Karpas-422 (cell line): ENCODE measurements at regions not wholly inside any gene's neighbourhood (a gene's known extent, or its start where the extent isn't known, plus 50 kb on each side); places are given as distances from the start of the nearest gene placed in this dataset.

Experiments used
- DNase-seq: peaks from one replicate; pipeline ENCODE4 v3.0.0-alpha.2; 2015
- H2AFZ ChIP-seq: fragments of 200-600 bp; sonication (generic); 2 replicates; pipeline ENCODE4 v1.6.1; 2014; ENCODE audit warnings: antibody characterized with exemption, low read length, mixed read lengths
- H3K27ac ChIP-seq: fragments of 200-600 bp; sonication (generic); 2 replicates; pipeline ENCODE4 v1.5.1; 2014; ENCODE audit warnings: mild to moderate bottlenecking, low read length, moderate library complexity
- H3K27me3 ChIP-seq: fragments of 200-600 bp; sonication (generic); 2 replicates; pipeline ENCODE4 v1.6.1; 2014; ENCODE audit warnings: low read length, mixed read lengths
- H3K36me3 ChIP-seq: fragments of 200-600 bp; sonication (generic); 2 replicates; pipeline ENCODE4 v1.6.1; 2014; ENCODE audit warnings: low read length, mixed read lengths; ENCODE audit not compliant: insufficient read depth
- H3K4me1 ChIP-seq: fragments of 200-600 bp; sonication (generic); 2 replicates; pipeline ENCODE4 v1.6.1; 2014; ENCODE audit warnings: mild to moderate bottlenecking, low read length, mixed read lengths
- H3K4me2 ChIP-seq: fragments of 200-600 bp; sonication (generic); 2 replicates; pipeline ENCODE4 v1.6.1; 2014; ENCODE audit warnings: low read length, low read depth, mild to moderate bottlenecking; ENCODE audit not compliant: poor library complexity, severe bottlenecking
- H3K4me3 ChIP-seq: fragments of 200-600 bp; sonication (generic); 2 replicates; pipeline ENCODE4 v1.5.1; 2014; ENCODE audit warnings: mild to moderate bottlenecking, antibody characterized with exemption, low read length, mixed read lengths
- H3K79me2 ChIP-seq: fragments of 200-600 bp; sonication (generic); 2 replicates; pipeline ENCODE4 v1.6.1; 2014; ENCODE audit warnings: mild to moderate bottlenecking, low read length, mixed read lengths
- H3K9ac ChIP-seq: fragments of 200-600 bp; sonication (generic); 2 replicates; pipeline ENCODE4 v1.6.0; 2014; ENCODE audit warnings: low read length
- H3K9me2 ChIP-seq: fragments of 200-600 bp; sonication (generic), shearing (Covaris generic); replicated peaks from 2 replicates; pipeline ENCODE4 v1.6.0; 2014; ENCODE audit warnings: mild to moderate bottlenecking, low read length, moderate library complexity; ENCODE audit not compliant: insufficient read depth
- H3K9me3 ChIP-seq: fragments of 300-700, 200-600 bp; sonication (generic); 2 replicates; pipeline ENCODE4 v1.6.1; 2014; ENCODE audit warnings: low read length, mixed read lengths
- H4K20me1 ChIP-seq: fragments of 200-600 bp; sonication (generic); 2 replicates; pipeline ENCODE4 v1.6.1; 2014; ENCODE audit warnings: mild to moderate bottlenecking, antibody characterized with exemption, low read length, low read depth; ENCODE audit not compliant: insufficient read depth

DNA sequence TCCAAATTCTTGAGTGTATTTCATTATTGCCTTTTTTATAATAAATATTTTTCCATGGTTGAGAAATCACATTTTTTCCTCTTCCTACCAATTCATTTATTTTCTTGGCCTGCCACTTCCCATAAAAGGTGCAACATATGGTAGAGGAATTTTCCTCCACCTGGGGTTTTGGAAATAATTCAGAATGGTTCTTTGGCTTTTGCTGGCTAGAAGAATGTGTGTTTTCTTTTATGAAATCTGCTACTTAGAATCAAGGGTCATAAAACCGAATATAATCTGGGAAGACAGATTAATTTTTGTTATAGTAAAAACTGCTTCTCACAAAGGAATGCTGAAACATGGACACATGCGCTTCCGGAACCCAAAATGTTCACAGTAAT lies 54.0 kb upstream of the POMGNT2 start:
- no peak overlapping the region for H3K27ac ChIP-seq
- H2AFZ ChIP-seq, result no peak overlapping the region
- no peak overlapping the region for H3K9ac ChIP-seq
- no peaks in the 10 kb centered on the region for H3K9me2 ChIP-seq
- no peaks in the 10 kb centered on the region for H3K27me3 ChIP-seq
- no peaks in the 10 kb centered on the region for H3K9me3 ChIP-seq
- no peak overlapping the region for H3K4me3 ChIP-seq
- no peak for DNase-seq
- H3K79me2 ChIP-seq, result no peaks in the 10 kb centered on the region
- no peak overlapping the region for H3K4me2 ChIP-seq
- H3K36me3 ChIP-seq, result no peaks in the 10 kb centered on the region
- no peaks in the 10 kb centered on the region for H4K20me1 ChIP-seq
- peaks cover 28% of the 10 kb centered on the region for H3K4me1 ChIP-seq

- Histone ChIP-seq H3K4me1 (peaks cover 30% of the 10 kb centered on the region), H3K36me3 (no peaks in the 10 kb centered on the region), H3K9me3 (no peaks in the 10 kb centered on the region), H3K9ac (no peak overlapping the region), H3K27ac (no peak overlapping the region), H4K20me1 (no peaks in the 10 kb centered on the region), H3K4me3 (no peak overlapping the region), H3K9me2 (no peaks in the 10 kb centered on the region), H3K79me2 (no peaks in the 10 kb centered on the region), H3K4me2 (no peak overlapping the region), H2AFZ (no peak overlapping the region), H3K27me3 (no peaks in the 10 kb centered on the region)
- no peak for DNase-seq
Measured at GRCh38 chr3:43159131-43159875, 53.4 kb upstream of the POMGNT2 start.

GRCh38 chr3:43156812-43157455 lies 51.1 kb upstream of the POMGNT2 start:
- no peaks in the 10 kb centered on the region for H3K9me3 ChIP-seq
- H3K36me3 ChIP-seq, result no peaks in the 10 kb centered on the region
- H2AFZ ChIP-seq, result no peak overlapping the region
- no peaks in the 10 kb centered on the region for H4K20me1 ChIP-seq
- H3K9ac ChIP-seq, result no peak overlapping the region
- no peaks in the 10 kb centered on the region for H3K79me2 ChIP-seq
- no peaks in the 10 kb centered on the region for H3K9me2 ChIP-seq
- no peak overlapping the region for H3K4me3 ChIP-seq
- no peak for DNase-seq
- H3K4me1 ChIP-seq, result peaks cover 31% of the 10 kb centered on the region
- no peak overlapping the region for H3K27ac ChIP-seq
- no peak overlapping the region for H3K4me2 ChIP-seq
- H3K27me3 ChIP-seq, result no peaks in the 10 kb centered on the region

DNA sequence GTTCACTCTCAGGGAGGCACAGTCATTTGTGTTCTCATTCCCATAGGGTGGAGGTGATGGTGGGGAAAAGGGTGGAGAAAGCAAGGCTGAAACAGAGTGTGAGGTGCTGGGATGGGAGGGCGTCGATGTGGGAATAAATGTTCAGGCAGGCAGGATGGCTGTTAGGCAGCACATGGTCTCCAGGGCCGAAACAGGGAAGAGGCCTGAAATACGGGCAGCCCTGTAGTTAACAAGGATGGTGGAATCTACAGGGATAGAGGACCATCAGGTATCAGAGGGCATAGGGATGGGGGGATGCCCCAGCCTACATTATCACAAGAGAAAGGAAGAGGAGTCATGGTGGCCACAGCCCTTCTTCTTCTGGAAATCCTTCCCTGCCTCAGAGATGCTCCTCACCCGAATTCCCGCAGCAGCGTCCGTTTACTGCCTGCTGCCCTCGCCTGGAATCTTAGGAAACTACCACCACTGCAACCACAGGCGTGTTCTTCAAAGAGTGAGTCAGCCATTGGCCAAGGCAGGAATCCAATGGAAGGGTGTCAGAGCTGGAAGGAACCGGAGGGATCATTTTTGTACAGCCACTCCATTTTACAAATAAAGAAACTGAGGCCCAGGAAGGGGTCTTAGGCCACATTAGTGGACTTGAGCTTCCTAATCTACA lies 49.7 kb upstream of the POMGNT2 start:
- H3K79me2 ChIP-seq, result no peaks in the 10 kb centered on the region
- H3K4me3 ChIP-seq, result no peak overlapping the region
- H2AFZ ChIP-seq, result no peak overlapping the region
- H3K27me3 ChIP-seq, result no peaks in the 10 kb centered on the region
- no peak overlapping the region for H3K9ac ChIP-seq
- peaks cover 29% of the 10 kb centered on the region for H3K4me1 ChIP-seq
- no peaks in the 10 kb centered on the region for H3K9me2 ChIP-seq
- no peaks in the 10 kb centered on the region for H3K36me3 ChIP-seq
- no peak overlapping the region for H3K27ac ChIP-seq
- H3K4me2 ChIP-seq, result no peak overlapping the region
- H3K9me3 ChIP-seq, result no peaks in the 10 kb centered on the region
- no peaks in the 10 kb centered on the region for H4K20me1 ChIP-seq
- DNase-seq, result no peak
